GM12874 (cell line): ENCODE measurements at regions not wholly inside any gene's neighbourhood (a gene's known extent, or its start where the extent isn't known, plus 50 kb on each side); places are given as distances from the start of the nearest gene placed in this dataset.

Experiments
- CTCF ChIP-seq: IDR thresholded peaks from 2 replicates; pipeline ENCODE4 v1.5.1; 2011; ENCODE audit warnings: low read depth, mild to moderate bottlenecking, control low read depth, low read length, moderate library complexity; ENCODE audit not compliant: insufficient read depth

- TF ChIP-seq CTCF, result no peak
Measured at GRCh38 chr12:58323676-58324075, 382.3 kb downstream of the ATP23 start.

GRCh38 chr12:58325561-58325960, 384.2 kb downstream of the ATP23 start:
- TF ChIP-seq CTCF, result no peak

GRCh38 chr12:58326534-58326933, 385.2 kb downstream of the ATP23 start:
- no peak for TF ChIP-seq CTCF

GRCh38 chr12:58341791-58342190, 400.4 kb downstream of the ATP23 start:
- TF ChIP-seq CTCF, result no peak

GRCh38 chr12:58342736-58343135, 401.4 kb downstream of the ATP23 start:
- no peak for TF ChIP-seq CTCF

- TF ChIP-seq CTCF, result peak; percentile 47; the same call in 1 of the 2 replicates
Measured at GRCh38 chr12:58346032-58346632, 404.8 kb downstream of the ATP23 start.

GRCh38 chr12:58347188-58347587, 405.8 kb downstream of the ATP23 start:
- no peak for TF ChIP-seq CTCF

GRCh38 chr12:58347691-58348090, 406.3 kb downstream of the ATP23 start:
- no peak for TF ChIP-seq CTCF
